Astrocyte (in vitro differentiated cells and primary cell): ENCODE measurements at regions not wholly inside any gene's neighbourhood (a gene's known extent, or its start where the extent isn't known, plus 50 kb on each side); places are given as distances from the start of the nearest gene placed in this dataset.

ENCODE experiments used
- DNase-seq: peaks from one replicate; pipeline ENCODE4 v3.0.0-alpha.2; 2010; ENCODE audit warnings: low read depth
- FAIRE-seq: peaks from 2 replicates; lab custom pipeline; 2011; peaks lifted over from hg19 to GRCh38; lab: Jason Lieb, UNC
- H2AFZ ChIP-seq: 2 replicates; pipeline ENCODE4 v1.6.0; 2012; ENCODE audit warnings: low read depth, low read length, inconsistent platforms
- H3K27ac ChIP-seq: 2 replicates; pipeline ENCODE4 v1.5.1; 2011; ENCODE audit warnings: low read depth, low read length, inconsistent platforms
- H3K27me3 ChIP-seq: 2 replicates; pipeline ENCODE4 v1.6.0; 2011; ENCODE audit warnings: low read length, inconsistent platforms; ENCODE audit not compliant: insufficient read depth
- H3K36me3 ChIP-seq: 2 replicates; pipeline ENCODE4 v1.5.1; 2011; ENCODE audit warnings: low read length, inconsistent platforms; ENCODE audit not compliant: insufficient read depth
- H3K4me1 ChIP-seq: 2 replicates; pipeline ENCODE4 v1.5.1; 2011; ENCODE audit warnings: low read length, inconsistent platforms; ENCODE audit not compliant: insufficient read depth
- H3K4me2 ChIP-seq: 2 replicates; pipeline ENCODE4 v1.6.0; 2012; ENCODE audit warnings: low read length, inconsistent platforms
- H3K4me3 ChIP-seq: 2 replicates; pipeline ENCODE4 v1.5.1; 2011; ENCODE audit warnings: low read depth, mild to moderate bottlenecking, low read length, inconsistent platforms; ENCODE audit not compliant: insufficient read depth
- H3K79me2 ChIP-seq: 2 replicates; pipeline ENCODE4 v1.6.0; 2012; ENCODE audit warnings: mild to moderate bottlenecking, low read length, inconsistent platforms; ENCODE audit not compliant: insufficient read depth
- H3K9ac ChIP-seq: 2 replicates; pipeline ENCODE4 v1.6.0; 2012; ENCODE audit warnings: mild to moderate bottlenecking, low read length, inconsistent platforms
- H3K9me3 ChIP-seq: 2 replicates; pipeline ENCODE4 v1.5.1; 2012; ENCODE audit warnings: low read depth, mild to moderate bottlenecking, low read length, inconsistent platforms; ENCODE audit not compliant: insufficient read depth
- H4K20me1 ChIP-seq: 2 replicates; pipeline ENCODE4 v1.6.0; 2012; ENCODE audit warnings: low read length, inconsistent platforms; ENCODE audit not compliant: insufficient read depth
- H3K27ac Mint-ChIP-seq: one replicate; pipeline ENCODE4 v1.8.0; 2021; ENCODE audit warnings: mild to moderate bottlenecking, mixed read lengths; ENCODE audit not compliant: unreplicated experiment
- H3K27me3 Mint-ChIP-seq: one replicate; pipeline ENCODE4 v1.8.0; 2021; ENCODE audit warnings: low read depth, mixed read lengths; ENCODE audit not compliant: unreplicated experiment
- H3K36me3 Mint-ChIP-seq: one replicate; pipeline ENCODE4 v1.8.0; 2021; ENCODE audit warnings: low read depth, mixed read lengths; ENCODE audit not compliant: unreplicated experiment
- H3K4me1 Mint-ChIP-seq: one replicate; pipeline ENCODE4 v1.8.0; 2021; ENCODE audit warnings: low read depth, mixed read lengths; ENCODE audit not compliant: unreplicated experiment
- H3K4me3 Mint-ChIP-seq: one replicate; pipeline ENCODE4 v1.8.0; 2021; ENCODE audit warnings: mild to moderate bottlenecking, moderate library complexity, mixed read lengths; ENCODE audit not compliant: unreplicated experiment
- H3K9me3 Mint-ChIP-seq: one replicate; pipeline ENCODE4 v1.8.0; 2021; ENCODE audit warnings: mild to moderate bottlenecking, mixed read lengths; ENCODE audit not compliant: unreplicated experiment
- EZH2 ChIP-seq: IDR thresholded peaks from 2 replicates; pipeline ENCODE4 v1.6.1; 2012; ENCODE audit warnings: mild to moderate bottlenecking, low read length, inconsistent platforms; ENCODE audit not compliant: insufficient read depth
- TF ChIP-seq, protein P1 (sequence below): IDR thresholded peaks from 2 replicates; pipeline ENCODE4 v1.5.1; 2011; ENCODE audit warnings: low read depth, mild to moderate bottlenecking, inconsistent platforms, low read length, moderate library complexity; ENCODE audit not compliant: insufficient read depth

DNA sequence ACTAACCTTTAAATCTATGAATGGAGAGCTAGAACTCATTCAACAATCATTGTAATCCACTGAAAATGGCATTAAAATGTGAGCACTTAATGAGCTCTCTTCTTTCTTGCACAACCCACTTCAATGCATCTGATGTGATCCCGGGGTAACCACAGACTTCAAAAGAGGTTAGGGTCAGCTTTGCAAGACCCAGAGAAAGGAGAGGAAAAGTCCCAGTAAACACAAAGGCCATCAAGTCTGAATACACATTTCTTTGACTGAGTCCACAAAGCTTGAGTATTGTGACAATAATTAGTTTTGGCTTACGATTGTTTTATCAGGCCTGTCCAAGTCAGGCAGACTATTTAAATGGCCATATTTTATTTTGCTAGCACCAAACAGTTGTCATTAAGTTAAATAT lies 148.8 kb upstream of the ZNF608 start:
- TF ChIP-seq, protein P1, sequence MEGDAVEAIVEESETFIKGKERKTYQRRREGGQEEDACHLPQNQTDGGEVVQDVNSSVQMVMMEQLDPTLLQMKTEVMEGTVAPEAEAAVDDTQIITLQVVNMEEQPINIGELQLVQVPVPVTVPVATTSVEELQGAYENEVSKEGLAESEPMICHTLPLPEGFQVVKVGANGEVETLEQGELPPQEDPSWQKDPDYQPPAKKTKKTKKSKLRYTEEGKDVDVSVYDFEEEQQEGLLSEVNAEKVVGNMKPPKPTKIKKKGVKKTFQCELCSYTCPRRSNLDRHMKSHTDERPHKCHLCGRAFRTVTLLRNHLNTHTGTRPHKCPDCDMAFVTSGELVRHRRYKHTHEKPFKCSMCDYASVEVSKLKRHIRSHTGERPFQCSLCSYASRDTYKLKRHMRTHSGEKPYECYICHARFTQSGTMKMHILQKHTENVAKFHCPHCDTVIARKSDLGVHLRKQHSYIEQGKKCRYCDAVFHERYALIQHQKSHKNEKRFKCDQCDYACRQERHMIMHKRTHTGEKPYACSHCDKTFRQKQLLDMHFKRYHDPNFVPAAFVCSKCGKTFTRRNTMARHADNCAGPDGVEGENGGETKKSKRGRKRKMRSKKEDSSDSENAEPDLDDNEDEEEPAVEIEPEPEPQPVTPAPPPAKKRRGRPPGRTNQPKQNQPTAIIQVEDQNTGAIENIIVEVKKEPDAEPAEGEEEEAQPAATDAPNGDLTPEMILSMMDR, result no peak
- TF ChIP-seq EZH2, result no peak
- H3K36me3 Mint-ChIP-seq, result no peaks in the 10 kb centered on the region
- Histone ChIP-seq H3K27me3 (no peaks in the 10 kb centered on the region), H3K4me1 (no peaks in the 10 kb centered on the region), H2AFZ (no peak overlapping the region), H3K9me3 (no peaks in the 10 kb centered on the region), H3K79me2 (no peaks in the 10 kb centered on the region), H3K27ac (no peak overlapping the region), H4K20me1 (no peaks in the 10 kb centered on the region), H3K4me3 (no peak overlapping the region), H3K36me3 (no peaks in the 10 kb centered on the region), H3K4me2 (no peak overlapping the region), H3K9ac (no peak overlapping the region)
- no peak for FAIRE-seq
- no peaks in the 10 kb centered on the region for H3K27me3 Mint-ChIP-seq
- H3K4me3 Mint-ChIP-seq, result no peak overlapping the region
- H3K27ac Mint-ChIP-seq, result no peak overlapping the region
- H3K9me3 Mint-ChIP-seq, result peaks cover 2% of the 10 kb centered on the region
- no peak for DNase-seq
- H3K4me1 Mint-ChIP-seq, result peaks cover 3% of the 10 kb centered on the region

DNA sequence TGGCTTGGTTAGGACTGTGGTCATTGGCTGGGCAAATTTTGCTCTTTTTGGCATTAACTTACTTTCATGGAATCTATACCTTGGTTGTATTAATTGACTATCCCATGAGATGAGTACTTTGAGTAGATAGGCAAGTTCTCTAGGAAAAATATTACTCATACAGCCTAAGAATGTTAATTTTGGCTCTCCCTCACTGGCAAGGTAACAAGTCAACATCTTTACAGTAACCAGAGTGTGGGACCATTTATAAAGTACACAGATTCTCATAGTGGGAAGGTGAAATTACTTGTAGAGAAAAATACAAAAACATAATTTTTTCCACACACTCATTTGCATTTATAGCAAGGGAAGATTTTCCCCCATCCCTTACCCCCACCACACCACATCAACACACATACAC lies 154.6 kb upstream of the ZNF608 start:
- no peak overlapping the region for H3K27ac ChIP-seq
- no peaks in the 10 kb centered on the region for H3K27me3 ChIP-seq
- H3K79me2 ChIP-seq, result no peaks in the 10 kb centered on the region
- peak; percentile 67 for DNase-seq
- H4K20me1 ChIP-seq, result no peaks in the 10 kb centered on the region
- Mint-ChIP-seq H3K4me1 (peaks cover 32% of the 10 kb centered on the region), H3K27ac (no peak overlapping the region), H3K36me3 (no peaks in the 10 kb centered on the region), H3K9me3 (no peaks in the 10 kb centered on the region), H3K27me3 (no peaks in the 10 kb centered on the region), H3K4me3 (no peak overlapping the region)
- H3K4me3 ChIP-seq, result no peak overlapping the region
- H3K4me1 ChIP-seq, result peaks cover 11% of the 10 kb centered on the region
- TF ChIP-seq, protein P1, result no peak
- TF ChIP-seq EZH2, result no peak
- no peaks in the 10 kb centered on the region for H3K9me3 ChIP-seq
- H3K9ac ChIP-seq, result no peak overlapping the region
- H2AFZ ChIP-seq, result no peak overlapping the region
- H3K4me2 ChIP-seq, result no peak overlapping the region
- no peak for FAIRE-seq
- no peaks in the 10 kb centered on the region for H3K36me3 ChIP-seq

- H3K9ac ChIP-seq, result no peak overlapping the region
- Mint-ChIP-seq H3K36me3 (no peaks in the 10 kb centered on the region), H3K27ac (peak overlapping the region; percentile 60), H3K9me3 (no peaks in the 10 kb centered on the region), H3K4me3 (no peak overlapping the region), H3K4me1 (peaks cover 43% of the 10 kb centered on the region), H3K27me3 (no peaks in the 10 kb centered on the region)
- peak; percentile 82 for DNase-seq
- H3K4me3 ChIP-seq, result no peak overlapping the region
- H3K27me3 ChIP-seq, result no peaks in the 10 kb centered on the region
- no peaks in the 10 kb centered on the region for H3K36me3 ChIP-seq
- no peak for FAIRE-seq
- H3K9me3 ChIP-seq, result no peaks in the 10 kb centered on the region
- no peak overlapping the region for H3K27ac ChIP-seq
- H4K20me1 ChIP-seq, result no peaks in the 10 kb centered on the region
- H3K4me1 ChIP-seq, result peaks cover 20% of the 10 kb centered on the region
- no peak overlapping the region for H2AFZ ChIP-seq
- H3K4me2 ChIP-seq, result peak overlapping the region; percentile 73
- H3K79me2 ChIP-seq, result no peaks in the 10 kb centered on the region
- TF ChIP-seq, protein P1, result no peak
- no peak for TF ChIP-seq EZH2
Measured at GRCh38 chr5:124902097-124902821, 155.8 kb upstream of the ZNF608 start.
